ENCODE measurements at regions not wholly inside any gene's neighbourhood (a gene's known extent, or its start where the extent isn't known, plus 50 kb on each side); places are given as distances from the start of the nearest gene placed in this dataset.

DNA sequence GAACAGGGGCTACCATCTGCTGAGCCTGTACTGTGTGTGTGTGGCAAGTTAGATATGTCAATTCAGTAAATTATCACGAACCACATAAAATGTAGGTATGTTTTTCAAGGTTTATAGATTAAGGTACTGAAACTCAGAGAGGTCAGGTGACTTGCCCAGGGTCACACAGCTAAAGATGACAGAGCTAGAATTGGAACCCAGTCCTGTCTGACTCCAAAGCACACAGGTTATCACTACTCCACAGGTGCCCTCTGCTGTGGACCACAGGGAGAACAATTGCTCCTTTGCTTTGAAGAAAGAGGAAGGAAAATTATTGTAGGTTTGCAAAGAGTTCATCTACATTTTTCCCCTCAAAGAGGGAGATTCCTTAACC lies 229.7 kb upstream of the AGAP1 start:
- no peak for DNase-seq (ENCODE audit: low spot score)

DNA sequence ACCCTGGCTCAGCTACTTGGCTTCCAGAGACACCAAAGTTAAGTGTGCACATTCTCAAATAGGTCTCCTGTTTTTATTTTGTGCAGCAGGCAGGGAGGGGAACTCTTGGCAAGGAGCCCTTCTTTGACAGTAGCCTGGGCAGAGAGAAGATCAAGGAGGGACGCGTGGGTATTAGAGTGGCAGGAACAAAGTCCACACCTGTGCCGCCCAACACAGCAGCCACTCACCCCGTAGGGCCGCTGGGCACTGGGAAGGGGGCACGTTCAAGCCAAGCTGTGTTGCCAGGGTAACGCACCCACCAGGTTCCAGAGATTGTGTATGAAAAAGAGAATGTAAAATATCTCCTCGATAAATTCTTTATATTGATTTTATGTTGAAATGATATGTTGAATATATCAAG lies 229.3 kb upstream of the AGAP1 start:
- DNase-seq (ENCODE audit: low spot score), result no peak

DNA sequence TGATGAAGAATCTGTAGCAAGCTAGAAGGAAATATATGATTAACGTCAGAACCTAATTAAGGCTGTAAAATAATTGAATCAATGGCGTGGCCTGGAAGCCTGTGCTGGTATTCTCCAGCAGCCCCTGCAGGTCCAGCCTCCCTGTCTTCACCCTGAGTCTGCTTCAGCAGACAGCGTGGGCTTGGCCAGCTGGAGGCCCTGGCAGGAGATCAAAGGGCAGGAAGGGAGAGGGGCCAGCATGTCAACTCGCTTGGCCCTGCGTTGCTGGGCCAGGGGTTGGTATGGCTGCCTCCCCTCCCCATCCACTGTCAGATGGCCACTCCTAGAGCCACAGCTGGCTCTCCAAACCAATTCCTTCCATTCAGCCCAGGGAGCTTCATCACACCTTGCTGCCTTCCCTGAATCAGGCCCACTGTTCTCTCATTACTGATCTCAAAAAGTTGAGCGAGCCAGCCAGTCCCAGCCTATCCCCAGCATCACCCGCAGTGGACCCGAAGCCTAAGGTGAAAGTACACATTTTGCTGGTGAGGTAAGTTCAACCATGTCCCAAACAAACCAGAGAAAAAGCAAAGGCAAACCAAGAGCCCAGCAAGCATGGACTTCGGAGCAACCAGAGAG lies 228.4 kb upstream of the AGAP1 start:
- no peak for DNase-seq (ENCODE audit: low spot score)

DNA sequence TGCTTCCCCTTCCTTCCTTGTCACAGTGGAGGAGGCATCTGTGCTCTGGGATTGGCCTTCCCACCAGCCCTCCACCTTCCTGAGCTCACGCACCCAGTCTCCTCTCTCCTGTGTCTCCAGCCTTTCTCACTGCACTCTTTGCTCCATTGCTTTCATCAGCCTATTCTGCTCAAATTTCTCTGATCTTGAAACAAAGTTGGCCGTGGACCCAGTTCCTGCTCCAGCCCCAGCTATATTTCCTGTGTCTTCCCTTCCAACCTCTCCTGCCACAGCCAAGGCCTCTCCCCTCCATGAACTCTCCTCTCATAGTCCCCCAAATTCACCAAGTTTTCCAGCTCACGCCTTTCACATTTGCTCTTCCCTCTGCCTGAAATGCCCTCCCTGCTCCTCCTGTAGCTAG lies 226.6 kb upstream of the AGAP1 start:
- no peak for DNase-seq (ENCODE audit: low spot score)

DNA sequence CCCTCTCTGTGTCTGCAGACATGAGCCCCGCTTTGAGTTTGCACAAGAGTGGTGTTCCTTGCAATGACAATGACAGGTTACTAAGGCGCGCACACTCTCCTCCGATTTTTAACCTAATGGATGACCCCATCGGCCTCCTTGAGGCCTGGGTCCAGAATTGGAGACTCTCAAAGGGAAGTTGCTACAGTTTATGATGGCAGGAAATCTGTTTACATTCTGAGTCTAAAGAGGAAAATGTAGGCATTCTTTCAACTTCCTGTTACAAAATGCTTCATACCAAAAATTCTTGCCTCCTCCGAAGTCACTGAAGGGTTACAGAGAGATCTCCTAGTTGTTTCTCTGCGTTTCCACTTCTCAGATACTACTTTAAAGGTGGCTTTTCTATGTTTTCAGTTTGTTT lies 225.3 kb upstream of the AGAP1 start:
- no peak for DNase-seq (ENCODE audit: low spot score)

DNA sequence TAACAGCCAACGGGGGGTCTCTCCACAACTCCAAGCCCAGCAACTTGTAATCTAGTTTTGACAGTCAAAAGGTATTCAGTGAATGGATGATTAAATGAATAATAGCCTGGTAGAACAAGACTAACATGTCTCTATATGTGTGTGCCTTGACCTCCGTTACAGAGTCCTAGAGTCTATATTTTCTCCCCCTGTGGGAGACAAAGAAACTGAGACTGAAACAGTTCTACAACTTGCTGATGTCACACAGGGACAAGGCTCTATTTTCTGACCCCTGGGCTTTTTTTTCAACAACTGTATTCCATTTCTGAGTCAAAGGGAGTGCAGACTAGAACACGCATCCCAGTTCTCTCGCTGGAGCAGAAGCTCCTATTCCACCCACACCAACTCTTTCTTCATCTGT lies 223.6 kb upstream of the AGAP1 start:
- DNase-seq (ENCODE audit: low spot score), result no peak

DNA sequence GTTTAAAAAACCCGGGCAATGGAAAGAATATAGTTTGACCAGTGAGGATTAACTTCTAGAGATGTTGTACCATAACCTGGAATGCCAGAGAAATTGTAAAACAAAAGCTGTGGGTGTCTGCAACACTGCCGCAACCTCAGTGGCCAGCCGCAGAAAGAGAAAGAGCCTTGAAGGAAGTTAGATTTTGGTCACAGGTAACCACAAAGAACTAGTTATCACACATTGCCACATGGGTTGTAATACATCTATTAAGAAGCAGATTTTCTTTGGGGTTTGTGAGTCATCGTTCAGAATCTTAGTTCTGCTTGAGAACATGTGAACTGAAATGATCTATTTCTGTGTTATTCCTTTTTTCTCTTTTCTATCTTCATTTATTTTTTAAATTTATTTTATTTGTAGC lies 222.9 kb upstream of the AGAP1 start:
- no peak for DNase-seq (ENCODE audit: low spot score)

DNA sequence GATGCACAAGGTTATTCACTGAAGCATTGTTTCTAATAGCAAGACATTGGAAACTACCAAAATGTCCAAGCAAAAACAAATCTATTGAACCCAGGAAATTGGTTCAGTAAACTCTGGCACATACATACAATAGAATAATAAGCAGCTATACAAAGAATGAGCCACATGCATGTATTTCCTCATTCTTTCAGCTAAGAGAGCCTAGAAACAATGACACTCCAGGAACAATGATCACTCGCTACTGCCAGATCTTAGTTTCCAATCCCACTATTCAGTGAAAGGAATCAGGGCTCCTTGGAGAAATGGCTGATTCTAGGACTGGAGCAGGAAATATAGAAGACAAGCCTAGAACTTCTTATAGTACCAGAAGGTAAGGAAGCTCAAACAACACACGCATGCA lies 221.9 kb upstream of the AGAP1 start:
- DNase-seq (ENCODE audit: low spot score), result no peak

DNA sequence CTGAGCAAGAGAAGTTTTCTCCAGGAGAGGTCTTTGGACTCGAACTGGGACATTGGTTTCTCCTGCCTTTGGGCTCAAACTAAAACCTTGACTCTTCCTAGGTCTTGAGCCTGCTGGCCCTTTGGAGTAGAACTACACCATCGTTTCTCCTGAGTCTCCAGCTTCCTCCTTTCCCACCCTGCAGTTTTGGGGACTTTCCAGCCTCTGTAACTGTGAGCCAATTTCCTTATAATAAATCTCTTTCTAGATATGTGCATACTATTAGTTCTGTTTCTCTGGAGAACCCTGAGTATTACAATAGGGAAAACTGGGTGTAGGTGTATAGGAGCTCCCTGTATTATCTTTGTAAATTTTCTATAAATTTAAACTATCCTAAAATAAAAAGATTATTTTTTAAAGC lies 219.8 kb upstream of the AGAP1 start:
- DNase-seq (ENCODE audit: low spot score), result no peak

DNA sequence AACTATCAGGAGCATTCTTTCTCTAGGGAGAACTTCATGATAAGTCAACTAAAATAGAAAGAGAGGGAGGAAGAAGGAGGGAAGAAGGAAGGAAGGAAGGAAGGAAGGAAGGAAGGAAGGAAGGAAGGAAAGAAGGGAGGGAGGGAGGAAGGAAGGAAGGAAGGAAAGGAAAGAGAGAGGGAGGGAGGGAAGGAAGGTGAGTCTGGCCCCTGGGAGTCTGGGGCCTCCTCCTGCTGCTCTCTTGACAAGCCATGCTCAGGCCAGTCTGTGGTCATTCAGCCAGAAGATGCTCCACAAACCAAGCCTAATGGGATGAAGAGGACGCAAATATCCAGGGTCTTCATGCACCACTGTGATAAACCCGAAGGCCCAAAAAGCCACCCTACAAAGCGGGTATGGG lies 216.4 kb upstream of the AGAP1 start:
- no peak for DNase-seq (ENCODE audit: low spot score)

DNA sequence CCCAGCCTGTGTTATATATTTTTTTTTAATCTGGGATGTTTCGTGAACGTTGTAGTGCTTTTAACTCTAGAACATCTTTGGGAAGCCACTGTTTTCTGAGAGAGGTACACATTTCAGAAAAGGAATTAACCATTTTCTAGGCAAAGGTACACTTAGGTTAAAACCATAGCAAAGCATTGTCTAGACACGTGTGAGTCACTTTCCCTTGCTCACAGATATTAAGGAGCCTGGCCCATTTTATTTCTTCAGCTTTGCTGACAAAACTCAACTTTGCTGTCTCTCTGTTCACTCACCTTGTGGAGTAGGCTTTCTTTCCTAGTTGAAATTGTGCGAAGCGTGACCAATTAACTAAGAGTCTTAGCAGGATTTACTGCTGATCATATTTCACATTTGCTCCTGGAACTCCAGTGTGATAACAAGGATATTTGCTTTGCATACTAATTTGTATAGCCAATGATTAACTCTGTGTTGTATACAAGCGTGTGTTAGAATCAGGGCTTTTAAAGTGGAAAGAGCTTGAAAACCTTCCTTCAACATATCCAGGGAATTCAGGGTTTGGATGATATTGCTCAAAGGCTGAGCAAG lies 215.0 kb upstream of the AGAP1 start:
- DNase-seq (ENCODE audit: low spot score), result no peak

DNA sequence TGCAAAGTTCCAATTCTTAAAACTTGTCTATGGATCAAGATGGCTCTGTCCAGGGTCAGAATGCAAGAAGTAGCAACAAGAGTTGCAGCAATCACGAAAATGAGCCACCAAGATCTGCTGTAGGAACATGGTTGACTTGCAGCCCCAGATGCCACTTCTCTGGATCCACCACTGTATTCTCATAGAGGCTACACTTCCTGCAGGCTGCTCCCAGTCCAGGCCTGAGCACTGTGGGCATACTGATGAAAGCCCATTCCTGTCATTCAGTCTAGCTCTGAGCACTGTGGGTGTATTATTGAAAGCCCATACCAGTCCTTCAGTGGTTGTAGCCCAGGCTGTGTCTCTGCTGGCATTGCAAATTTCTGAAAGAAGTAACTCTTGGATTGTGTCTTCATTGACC lies 213.9 kb upstream of the AGAP1 start:
- DNase-seq (ENCODE audit: low spot score), result no peak

DNA sequence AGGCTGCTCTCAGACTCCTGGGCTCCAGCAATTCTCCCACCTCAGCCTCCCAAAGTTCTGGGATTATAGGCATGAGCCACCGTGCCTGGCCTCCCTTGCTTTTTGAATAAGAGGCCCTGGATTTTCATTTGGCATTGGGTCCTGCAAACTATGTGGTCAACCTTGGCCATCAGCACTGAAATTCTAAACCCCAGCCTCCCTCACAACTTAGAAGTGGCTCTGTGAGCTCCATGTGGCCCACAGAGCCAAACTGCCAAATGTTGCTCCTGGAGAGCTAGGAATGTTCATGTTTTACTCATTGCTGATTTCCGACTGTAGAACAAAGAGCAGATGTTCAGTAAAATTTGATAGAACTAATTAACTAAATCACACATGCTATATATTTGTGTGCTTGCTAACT lies 210.6 kb upstream of the AGAP1 start:
- no peak for DNase-seq (ENCODE audit: low spot score)

DNA sequence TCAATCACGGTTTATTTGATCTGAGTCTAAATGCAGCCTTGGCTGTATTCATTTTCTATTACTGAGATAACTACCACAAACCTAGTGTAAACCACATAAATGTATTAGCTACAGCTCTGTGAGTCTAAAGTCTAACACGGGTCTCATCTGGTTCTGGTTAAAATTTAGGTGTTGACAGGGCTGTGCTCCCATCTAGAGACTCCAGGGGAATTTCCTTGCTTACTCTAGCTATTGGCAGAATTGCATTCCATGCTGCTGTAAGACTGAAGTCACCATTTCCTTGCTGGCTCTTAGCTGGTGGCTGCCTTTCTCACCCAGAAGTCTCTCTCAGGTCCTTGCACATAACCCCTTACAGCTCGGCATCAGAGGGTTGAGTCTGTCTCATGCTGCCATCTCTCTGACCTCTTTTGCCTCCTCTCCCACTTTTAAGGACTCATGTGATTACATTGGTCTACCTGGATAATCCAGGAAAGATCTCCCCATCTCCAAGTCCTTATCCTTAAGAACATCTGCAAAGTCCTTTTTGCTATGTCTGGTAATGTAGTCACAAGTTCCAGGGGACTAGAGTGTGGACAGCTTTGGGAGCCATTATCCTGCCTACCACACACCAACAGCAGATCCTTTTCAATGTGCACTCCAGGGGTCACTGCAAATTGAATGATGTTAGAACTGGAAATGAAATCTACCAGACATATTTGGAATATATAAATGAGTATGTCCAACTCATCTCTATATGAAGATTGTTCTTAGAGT lies 207.0 kb upstream of the AGAP1 start:
- DNase-seq (ENCODE audit: low spot score), result no peak

DNA sequence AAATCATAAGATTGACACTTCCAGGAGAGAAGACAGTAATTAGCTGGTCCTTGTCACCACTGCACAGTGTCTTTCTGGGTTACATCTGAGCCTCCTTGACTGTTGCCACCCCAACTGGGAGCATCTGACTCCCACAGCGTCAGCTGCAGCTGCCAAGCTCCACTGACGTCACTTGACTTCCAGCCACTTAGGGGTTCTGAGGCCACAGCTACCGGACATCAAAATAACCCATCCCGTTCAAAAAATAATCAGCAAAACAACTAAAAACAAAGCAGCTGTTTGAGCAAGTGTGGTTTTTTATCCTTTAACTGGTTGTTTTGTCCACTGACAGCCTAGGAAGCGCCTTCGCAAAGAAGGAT lies 206.5 kb upstream of the AGAP1 start:
- no peak for DNase-seq (ENCODE audit: low spot score)

DNA sequence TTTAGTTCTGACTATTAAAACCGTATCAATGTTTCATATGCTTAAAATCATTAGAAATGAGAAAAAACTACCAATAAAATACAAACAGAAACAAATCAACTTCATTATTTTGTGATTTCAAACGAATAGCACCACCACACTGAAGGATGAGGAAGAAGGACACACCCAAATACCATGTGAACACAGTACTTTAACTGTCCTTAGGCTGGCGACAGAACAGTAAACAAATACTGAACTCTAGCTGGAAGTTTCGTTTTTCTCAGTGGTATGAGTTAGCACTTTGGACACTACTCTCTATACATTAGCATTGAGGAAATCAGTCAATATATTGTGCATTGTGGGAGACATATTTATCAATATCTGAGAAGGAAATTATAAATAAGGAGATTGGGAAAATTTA lies 202.4 kb upstream of the AGAP1 start:
- no peak for DNase-seq (ENCODE audit: low spot score)

DNA sequence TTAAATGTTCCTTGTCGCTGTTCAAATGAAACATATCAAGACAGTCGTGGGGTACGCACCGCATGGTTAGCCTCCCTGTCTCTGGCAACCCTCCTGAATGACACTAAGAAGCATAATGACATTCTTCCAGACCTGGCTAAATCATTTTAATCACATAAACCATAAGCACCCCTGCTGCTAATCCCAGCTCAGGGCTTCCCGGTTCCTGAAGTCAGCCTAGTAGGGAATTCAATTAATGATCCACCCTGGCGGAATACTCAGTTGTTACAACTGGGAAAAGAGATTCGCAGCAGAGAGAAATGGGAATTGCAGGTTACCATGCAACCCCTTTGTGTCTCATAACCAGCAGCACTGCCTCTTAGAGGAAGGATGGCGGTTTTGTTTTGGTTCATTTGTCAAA lies 200.8 kb upstream of the AGAP1 start:
- DNase-seq (ENCODE audit: low spot score), result no peak

DNA sequence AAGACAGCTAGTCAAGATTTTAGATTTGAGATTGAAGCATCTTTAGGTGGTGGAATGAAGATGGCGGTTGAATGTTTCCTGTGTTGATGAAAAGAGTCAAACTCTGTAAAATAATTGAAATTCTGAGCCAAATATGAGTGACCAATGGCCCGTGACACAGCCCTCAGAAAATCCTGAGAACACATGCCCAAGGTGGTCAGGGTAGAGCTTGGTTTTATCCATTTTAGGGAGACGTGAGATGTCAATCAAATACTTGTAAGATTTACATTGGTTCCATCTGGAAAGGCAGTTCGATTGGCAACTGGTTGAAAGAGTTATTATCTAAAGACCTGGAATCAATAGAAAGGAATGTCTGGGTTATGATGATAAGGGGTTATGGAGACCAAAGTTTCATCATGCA lies 198.0 kb upstream of the AGAP1 start:
- DNase-seq (ENCODE audit: low spot score), result no peak

DNA sequence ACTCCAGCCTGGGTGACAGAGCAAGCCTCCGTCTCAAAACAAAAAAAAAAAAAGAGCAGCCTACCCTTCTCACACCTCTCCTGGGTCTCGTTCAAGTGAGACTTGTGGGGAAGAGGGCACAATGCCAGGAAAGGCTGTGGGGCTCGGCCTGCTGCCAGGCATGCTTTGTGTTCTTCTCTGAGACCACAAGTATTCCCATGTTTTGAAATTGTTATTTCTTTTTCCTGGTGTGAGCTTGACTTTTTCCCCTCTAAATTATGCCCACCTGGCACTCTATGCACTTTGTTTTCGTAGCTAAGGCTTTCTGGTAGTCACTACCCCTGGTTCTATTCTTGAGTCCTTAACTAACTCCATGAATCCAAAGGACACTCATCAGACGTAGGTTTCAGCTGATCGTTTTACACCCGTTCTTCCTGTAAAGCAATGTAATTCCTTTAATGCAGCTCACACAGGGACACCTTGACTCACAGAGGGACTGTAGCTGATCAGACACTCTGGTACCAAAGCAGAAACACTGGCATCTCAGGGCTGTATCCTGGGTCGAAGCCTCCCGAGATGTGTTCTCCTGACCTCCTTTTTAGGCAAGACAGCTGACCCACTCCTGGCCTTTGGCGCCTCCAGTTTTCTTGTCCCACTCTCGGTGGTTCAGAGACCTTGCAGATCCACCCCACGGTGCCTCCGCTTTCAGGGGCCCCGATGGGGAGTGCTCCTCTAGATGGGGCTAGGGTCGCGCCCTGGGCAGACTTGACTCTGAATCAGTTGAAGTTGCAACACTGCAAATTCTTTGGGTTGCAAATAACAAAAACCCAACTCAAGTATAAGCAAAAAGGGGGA lies 193.3 kb upstream of the AGAP1 start:
- DNase-seq (ENCODE audit: low spot score), result no peak

DNA sequence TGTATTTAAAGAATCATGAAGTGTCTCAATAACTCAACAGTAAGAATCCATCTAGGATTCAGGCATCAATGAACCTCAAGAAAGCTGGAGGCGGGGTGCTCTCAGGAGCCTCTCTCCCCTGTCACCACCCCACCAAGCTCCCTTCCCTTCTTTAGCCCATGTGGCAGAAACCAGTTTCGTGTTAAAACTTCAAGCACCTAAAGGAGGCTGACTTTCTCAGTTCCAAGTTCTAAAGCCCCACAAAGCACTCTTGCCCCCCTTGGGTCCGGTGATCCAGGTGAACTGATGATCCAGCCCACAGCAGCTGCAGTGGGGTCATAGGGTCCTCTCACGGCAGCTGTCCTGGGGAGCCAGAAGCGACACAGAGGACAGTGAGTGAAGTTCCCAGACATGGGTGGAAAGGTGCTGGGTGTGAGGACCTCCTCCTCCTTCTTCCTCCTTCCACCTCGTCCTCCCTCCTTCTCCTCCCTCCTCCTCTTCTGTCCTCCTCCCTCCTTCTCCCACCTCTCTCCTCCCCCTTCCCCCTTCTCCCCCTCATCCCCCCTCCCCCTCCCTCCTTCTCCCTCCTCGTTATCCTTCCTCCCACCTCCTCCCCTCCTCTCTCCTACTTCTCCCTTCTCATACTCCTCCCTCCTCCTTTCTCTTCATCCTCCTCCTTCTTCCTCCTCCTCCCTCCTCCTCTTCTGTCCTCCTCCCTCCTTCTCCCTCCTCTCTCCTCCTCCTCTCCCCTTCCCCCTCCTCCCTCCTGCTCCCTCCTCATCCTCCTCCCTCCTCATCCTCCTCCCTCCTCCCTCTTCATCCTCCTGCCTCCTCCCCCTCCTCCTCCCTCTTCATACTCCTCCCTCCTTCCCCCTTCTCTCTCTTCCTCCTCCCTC lies 192.4 kb upstream of the AGAP1 start:
- no peak for DNase-seq (ENCODE audit: low spot score)

DNA sequence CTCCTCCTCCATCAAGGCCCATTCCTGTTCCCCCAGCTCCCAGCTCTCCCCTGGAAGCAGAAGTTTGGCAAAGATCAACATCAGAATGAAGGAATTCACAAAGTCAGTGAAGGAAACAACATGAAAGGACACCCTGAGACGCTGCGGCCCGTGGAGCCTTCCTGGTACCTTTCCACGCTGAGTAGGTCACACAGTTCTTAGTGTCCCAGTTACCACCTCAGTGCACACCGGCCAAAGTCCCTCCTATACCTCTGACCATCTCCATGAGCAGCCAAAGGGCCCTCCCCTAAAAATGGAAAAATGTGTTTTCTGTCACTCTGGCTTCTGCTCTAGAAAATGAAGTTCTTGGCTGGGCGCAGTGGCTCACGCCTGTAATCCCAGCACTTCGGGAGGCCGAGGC lies 191.6 kb upstream of the AGAP1 start:
- no peak for DNase-seq (ENCODE audit: low spot score)

Data from germinal center (tissue), 1 donor.